CD14-positive monocyte (primary cell): ENCODE measurements at regions not wholly inside any gene's neighbourhood (a gene's known extent, or its start where the extent isn't known, plus 50 kb on each side); places are given as distances from the start of the nearest gene placed in this dataset.

Experiments
- DNase-seq, 3 donors: peaks; one replicate each; pipeline ENCODE4 v3.0.0-alpha.2; 2011 to 2022
- H2AFZ ChIP-seq: 2 replicates; pipeline ENCODE4 v1.6.0; 2012; ENCODE audit warnings: mild to moderate bottlenecking, low read depth, low read length, inconsistent platforms; ENCODE audit not compliant: insufficient read depth, poor library complexity, severe bottlenecking
- H3K27ac ChIP-seq, 2 donors: 1 replicate in 1 of 2; 2 replicates in 1 of 2; pipeline ENCODE4 v1.5.1; 2012 to 2013; ENCODE audit warnings: low read length in 2 of 2, control low read depth in 1 of 2, inconsistent platforms in 1 of 2, low read depth in 1 of 2, mild to moderate bottlenecking in 1 of 2
- H3K27me3 ChIP-seq, 2 donors: one replicate each; pipeline versions ENCODE4 v1.6.0 to v1.6.1; 2011 to 2013; ENCODE audit warnings: low read length in 2 of 2; ENCODE audit not compliant: control insufficient read depth in 2 of 2, insufficient read depth in 2 of 2
- H3K36me3 ChIP-seq, 2 donors: replicated peaks in 1 of 2; 1 replicate in 1 of 2; 2 replicates in 1 of 2; pipeline versions ENCODE4 v1.5.1 to v1.6.1; 2012 to 2013; ENCODE audit warnings: low read length in 2 of 2, control low read depth in 1 of 2, inconsistent platforms in 1 of 2, mild to moderate bottlenecking in 1 of 2; ENCODE audit not compliant: insufficient read depth in 2 of 2, control insufficient read depth in 1 of 2
- H3K4me1 ChIP-seq, 2 donors: 1 replicate in 1 of 2; 2 replicates in 1 of 2; pipeline versions ENCODE4 v1.5.1 to v1.6.1; 2012 to 2013; ENCODE audit warnings: low read length in 2 of 2, control low read depth in 1 of 2, inconsistent platforms in 1 of 2, mild to moderate bottlenecking in 1 of 2, moderate library complexity in 1 of 2; ENCODE audit not compliant: insufficient read depth in 2 of 2, control insufficient read depth in 1 of 2
- H3K4me2 ChIP-seq: replicated peaks from 2 replicates; pipeline ENCODE3; 2012; ENCODE audit warnings: low read length, moderate library complexity, mild to moderate bottlenecking; ENCODE audit not compliant: poor library complexity, severe bottlenecking; ENCODE audit errors: extremely low read depth
- H3K4me3 ChIP-seq, 3 experiments: fragments of 200-600 bp in 1 of 3; sonication (generic) in 1 of 3; replicated peaks in 1 of 3; 1 replicate in 2 of 3; 2 replicates in 1 of 3; pipeline ENCODE4 v1.5.1; 2011 to 2013; ENCODE audit warnings: low read length in 3 of 3, mild to moderate bottlenecking in 3 of 3, control low read depth in 2 of 3, low read depth in 2 of 3, inconsistent platforms in 1 of 3, moderate library complexity in 1 of 3
- H3K79me2 ChIP-seq: 2 replicates; pipeline ENCODE4 v1.6.0; 2012; ENCODE audit warnings: mild to moderate bottlenecking, control low read depth, inconsistent platforms, low read length, moderate library complexity; ENCODE audit not compliant: insufficient read depth
- H3K9ac ChIP-seq: 2 replicates; pipeline ENCODE4 v1.6.0; 2017; ENCODE audit warnings: low read length, mild to moderate bottlenecking; ENCODE audit not compliant: insufficient read depth, poor library complexity, severe bottlenecking
- H3K9me3 ChIP-seq, 2 donors: replicated peaks in 1 of 2; 1 replicate in 1 of 2; 2 replicates in 1 of 2; pipeline versions ENCODE4 v1.5.1 to v1.6.1; 2012 to 2013; ENCODE audit warnings: low read length in 2 of 2, control low read depth in 1 of 2; ENCODE audit not compliant: control insufficient read depth in 1 of 2, insufficient read depth in 1 of 2
- H4K20me1 ChIP-seq: 2 replicates; pipeline ENCODE4 v1.6.0; 2012; ENCODE audit warnings: mild to moderate bottlenecking, low read length, control low read depth, moderate library complexity; ENCODE audit not compliant: insufficient read depth
- H3K27ac Mint-ChIP-seq, 7 donors: one replicate each; pipeline ENCODE4 v1.8.0; 2020; ENCODE audit warnings: mild to moderate bottlenecking in 7 of 7, mixed read lengths in 7 of 7, moderate library complexity in 6 of 7, inconsistent platforms in 2 of 7
- H3K27me3 Mint-ChIP-seq, 3 donors: one replicate each; pipeline ENCODE4 v1.8.0; 2021 to 2022; ENCODE audit warnings: low read depth in 3 of 3, mild to moderate bottlenecking in 3 of 3, mixed read lengths in 3 of 3, moderate library complexity in 3 of 3, inconsistent platforms in 1 of 3
- H3K36me3 Mint-ChIP-seq, 2 donors: one replicate each; pipeline ENCODE4 v1.8.0; 2020; ENCODE audit warnings: mixed read lengths in 2 of 2, inconsistent platforms in 1 of 2, mild to moderate bottlenecking in 1 of 2
- H3K4me1 Mint-ChIP-seq: one replicate; pipeline ENCODE4 v1.8.0; 2020; ENCODE audit warnings: mild to moderate bottlenecking, mixed read lengths
- H3K4me3 Mint-ChIP-seq, 2 donors: one replicate each; pipeline ENCODE4 v1.8.0; 2020; ENCODE audit warnings: mild to moderate bottlenecking in 2 of 2, mixed read lengths in 2 of 2, moderate library complexity in 1 of 2
- H3K9me3 Mint-ChIP-seq, 7 donors: one replicate each; pipeline ENCODE4 v1.8.0; 2020 to 2022; ENCODE audit warnings: mixed read lengths in 7 of 7, mild to moderate bottlenecking in 6 of 7, moderate library complexity in 6 of 7, inconsistent platforms in 2 of 7
- CTCF ChIP-seq: fragments of 200-600 bp; IDR thresholded peaks from one replicate; pipeline ENCODE4 v1.8.0; 2022; ENCODE audit warnings: antibody characterized with exemption, mild to moderate bottlenecking
- WGBS: methylation state at CpG from one replicate; pipeline ENCODE4 v1.1.5; 2013; ENCODE audit warnings: missing lambda C conversion rate; ENCODE audit not compliant: insufficient coverage; 5-methylcytosine and 5-hydroxymethylcytosine counted together
- intact Hi-C, 2 donors: fragments of 100-400 bp; cut with micrococcal nuclease; formaldehyde crosslinking; loops; one replicate each; pipeline versions ENCODE4 v1.15.0 to v1.15.1; 2023

GRCh38 chr5:57887851-57888621 is 405.4 kb upstream of the ACTBL2 start:
- intact Hi-C loops: no loop called here
- H3K4me2 ChIP-seq: no peak overlapping the region
- no peaks in the 10 kb centered on the region for H3K36me3 Mint-ChIP-seq
- no peak overlapping the region for H3K9ac ChIP-seq
- H3K9me3 Mint-ChIP-seq: peaks cover 0 to under 1% (median 0%) of the 10 kb centered on the region in 7 donors
- H3K27me3 ChIP-seq: no peaks in the 10 kb centered on the region
- no peak overlapping the region for H3K4me3 Mint-ChIP-seq
- no peak overlapping the region for H2AFZ ChIP-seq
- H3K9me3 ChIP-seq: no peaks in the 10 kb centered on the region
- H3K27me3 Mint-ChIP-seq: no peaks in the 10 kb centered on the region
- H3K27ac ChIP-seq: no peak overlapping the region
- H3K4me3 ChIP-seq: no peak overlapping the region
- no peak for TF ChIP-seq CTCF
- no peaks in the 10 kb centered on the region for H3K79me2 ChIP-seq
- no peaks in the 10 kb centered on the region for H4K20me1 ChIP-seq
- 60% methylated on average over 1 of the region's 6 CpGs for WGBS
- no peaks in the 10 kb centered on the region for H3K36me3 ChIP-seq
- H3K4me1 Mint-ChIP-seq: no peaks in the 10 kb centered on the region
- no peak overlapping the region for H3K27ac Mint-ChIP-seq
- no peaks in the 10 kb centered on the region for H3K4me1 ChIP-seq
- DNase-seq: no peak

GRCh38 chr5:57884346-57885102 is 401.9 kb upstream of the ACTBL2 start:
- Mint-ChIP-seq H3K36me3 (no peaks in the 10 kb centered on the region), H3K4me3 (no peak overlapping the region), H3K27me3 (peaks cover 0 to 1% (median 0%) of the 10 kb centered on the region in 3 donors), H3K9me3 (no peaks in the 10 kb centered on the region), H3K27ac (no peak overlapping the region), H3K4me1 (no peaks in the 10 kb centered on the region)
- no peak for DNase-seq
- Histone ChIP-seq H3K4me2 (no peak overlapping the region), H3K36me3 (no peaks in the 10 kb centered on the region), H3K9ac (no peak overlapping the region), H3K27me3 (no peaks in the 10 kb centered on the region), H4K20me1 (no peaks in the 10 kb centered on the region), H3K9me3 (no peaks in the 10 kb centered on the region), H3K79me2 (no peaks in the 10 kb centered on the region), H3K4me3 (no peak overlapping the region), H2AFZ (no peak overlapping the region), H3K27ac (no peak overlapping the region), H3K4me1 (no peaks in the 10 kb centered on the region)
- intact Hi-C loops: no loop called here
- WGBS: 100% methylated on average over 1 of the region's 5 CpGs
- TF ChIP-seq CTCF: no peak
